OCI-LY1 (cell line): ENCODE measurements at regions not wholly inside any gene's neighbourhood (a gene's known extent, or its start where the extent isn't known, plus 50 kb on each side); places are given as distances from the start of the nearest gene placed in this dataset.

ENCODE experiments used
- EZH2 ChIP-seq: fragments of 200-600 bp; sonication (generic), shearing (Covaris generic); IDR thresholded peaks from 2 replicates; pipeline ENCODE4 v1.8.0; 2017; ENCODE audit warnings: borderline replicate concordance, mixed run types, mild to moderate bottlenecking, antibody characterized with exemption, low read length, moderate library complexity, mixed read lengths
- TF ChIP-seq, protein P1 (sequence below): fragments of 200-600 bp; sonication (generic), shearing (Covaris generic); IDR thresholded peaks from 2 replicates; pipeline ENCODE4 v1.5.1; 2017; ENCODE audit warnings: mild to moderate bottlenecking, antibody characterized with exemption, low read length, moderate library complexity, mixed read lengths

DNA sequence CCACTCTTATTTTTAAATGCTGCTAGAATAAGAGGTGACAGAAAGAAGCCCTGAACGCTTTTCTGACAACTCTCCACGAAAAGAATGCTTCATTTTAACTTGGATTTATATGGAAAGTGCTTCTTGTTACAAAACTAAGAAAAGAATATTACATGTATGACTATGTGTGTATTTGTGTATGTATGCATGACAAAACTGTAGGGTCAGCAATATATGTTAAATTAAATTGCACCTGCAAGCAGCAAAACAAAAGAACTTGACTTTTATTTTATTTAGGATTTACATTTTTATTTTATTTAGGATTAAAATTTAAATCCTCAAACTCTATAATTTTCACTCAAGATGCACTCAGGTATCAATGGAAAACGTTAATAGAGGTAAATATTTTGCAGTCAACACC is 187.1 kb downstream of the NR4A2 start:
- TF ChIP-seq, protein P1, sequence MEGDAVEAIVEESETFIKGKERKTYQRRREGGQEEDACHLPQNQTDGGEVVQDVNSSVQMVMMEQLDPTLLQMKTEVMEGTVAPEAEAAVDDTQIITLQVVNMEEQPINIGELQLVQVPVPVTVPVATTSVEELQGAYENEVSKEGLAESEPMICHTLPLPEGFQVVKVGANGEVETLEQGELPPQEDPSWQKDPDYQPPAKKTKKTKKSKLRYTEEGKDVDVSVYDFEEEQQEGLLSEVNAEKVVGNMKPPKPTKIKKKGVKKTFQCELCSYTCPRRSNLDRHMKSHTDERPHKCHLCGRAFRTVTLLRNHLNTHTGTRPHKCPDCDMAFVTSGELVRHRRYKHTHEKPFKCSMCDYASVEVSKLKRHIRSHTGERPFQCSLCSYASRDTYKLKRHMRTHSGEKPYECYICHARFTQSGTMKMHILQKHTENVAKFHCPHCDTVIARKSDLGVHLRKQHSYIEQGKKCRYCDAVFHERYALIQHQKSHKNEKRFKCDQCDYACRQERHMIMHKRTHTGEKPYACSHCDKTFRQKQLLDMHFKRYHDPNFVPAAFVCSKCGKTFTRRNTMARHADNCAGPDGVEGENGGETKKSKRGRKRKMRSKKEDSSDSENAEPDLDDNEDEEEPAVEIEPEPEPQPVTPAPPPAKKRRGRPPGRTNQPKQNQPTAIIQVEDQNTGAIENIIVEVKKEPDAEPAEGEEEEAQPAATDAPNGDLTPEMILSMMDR = no peak
- no peak for TF ChIP-seq EZH2
